D721Med (cell line): ENCODE measurements at regions not wholly inside any gene's neighbourhood (a gene's known extent, or its start where the extent isn't known, plus 50 kb on each side); places are given as distances from the start of the nearest gene placed in this dataset.

Source experiments
- DNase-seq: peaks from one replicate; pipeline ENCODE4 v3.0.0; 2011; ENCODE audit warnings: low spot score; ENCODE audit not compliant: insufficient read length
- FAIRE-seq: peaks from 2 replicates; lab custom pipeline; 2011; peaks lifted over from hg19 to GRCh38; lab: Jason Lieb, UNC
- TF ChIP-seq, protein P1 (sequence below): IDR thresholded peaks from 2 replicates; pipeline ENCODE4 v1.5.1; 2012; ENCODE audit warnings: mild to moderate bottlenecking, control low read depth; ENCODE audit not compliant: insufficient read depth; ENCODE audit errors: missing control alignments

DNA sequence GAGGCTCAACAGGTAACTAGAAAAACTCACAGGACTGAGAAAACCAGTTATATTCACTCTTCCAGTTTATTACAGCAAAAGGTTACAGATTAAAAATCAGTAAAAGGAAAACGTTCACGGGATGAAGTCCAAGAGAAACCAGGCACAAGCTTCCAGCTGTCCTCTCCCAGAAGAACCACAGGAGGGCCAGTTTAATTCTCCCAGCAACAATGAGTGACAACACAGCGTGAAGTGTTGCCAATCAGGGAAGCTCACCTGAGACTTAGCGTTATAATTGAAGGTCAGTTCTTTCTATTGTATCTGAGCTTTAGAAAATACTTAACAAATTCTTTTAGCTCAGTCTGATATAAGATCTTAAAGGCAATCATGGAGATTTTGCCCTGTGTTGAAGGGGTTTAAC is 65.2 kb upstream of the TNR start:
- no peak for DNase-seq

DNA sequence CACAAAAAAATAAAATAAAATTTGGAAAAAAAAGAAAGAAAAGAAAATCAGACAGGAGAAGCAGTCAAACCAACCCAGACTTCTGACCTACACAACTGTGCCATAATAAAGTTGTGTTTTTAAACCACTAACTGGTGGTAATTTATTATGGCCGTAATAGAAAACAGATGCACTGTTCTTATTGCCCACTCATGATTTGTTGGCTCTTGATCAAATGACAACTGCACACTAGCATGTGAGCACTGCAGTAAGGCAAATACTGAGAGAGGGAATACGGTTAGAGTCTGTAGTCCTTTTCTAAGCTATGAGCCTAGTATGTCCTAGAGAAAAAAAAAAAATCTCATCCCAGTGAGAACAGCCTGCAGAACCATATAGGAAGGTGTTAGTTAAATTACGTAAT is 61.2 kb upstream of the TNR start:
- FAIRE-seq = no peak
- no peak for DNase-seq
- TF ChIP-seq, protein P1, sequence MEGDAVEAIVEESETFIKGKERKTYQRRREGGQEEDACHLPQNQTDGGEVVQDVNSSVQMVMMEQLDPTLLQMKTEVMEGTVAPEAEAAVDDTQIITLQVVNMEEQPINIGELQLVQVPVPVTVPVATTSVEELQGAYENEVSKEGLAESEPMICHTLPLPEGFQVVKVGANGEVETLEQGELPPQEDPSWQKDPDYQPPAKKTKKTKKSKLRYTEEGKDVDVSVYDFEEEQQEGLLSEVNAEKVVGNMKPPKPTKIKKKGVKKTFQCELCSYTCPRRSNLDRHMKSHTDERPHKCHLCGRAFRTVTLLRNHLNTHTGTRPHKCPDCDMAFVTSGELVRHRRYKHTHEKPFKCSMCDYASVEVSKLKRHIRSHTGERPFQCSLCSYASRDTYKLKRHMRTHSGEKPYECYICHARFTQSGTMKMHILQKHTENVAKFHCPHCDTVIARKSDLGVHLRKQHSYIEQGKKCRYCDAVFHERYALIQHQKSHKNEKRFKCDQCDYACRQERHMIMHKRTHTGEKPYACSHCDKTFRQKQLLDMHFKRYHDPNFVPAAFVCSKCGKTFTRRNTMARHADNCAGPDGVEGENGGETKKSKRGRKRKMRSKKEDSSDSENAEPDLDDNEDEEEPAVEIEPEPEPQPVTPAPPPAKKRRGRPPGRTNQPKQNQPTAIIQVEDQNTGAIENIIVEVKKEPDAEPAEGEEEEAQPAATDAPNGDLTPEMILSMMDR = no peak

More for the DNA sequence above, 65.2 kb upstream of the TNR start:
- no peak for FAIRE-seq
- TF ChIP-seq, protein P1 = no peak

DNA sequence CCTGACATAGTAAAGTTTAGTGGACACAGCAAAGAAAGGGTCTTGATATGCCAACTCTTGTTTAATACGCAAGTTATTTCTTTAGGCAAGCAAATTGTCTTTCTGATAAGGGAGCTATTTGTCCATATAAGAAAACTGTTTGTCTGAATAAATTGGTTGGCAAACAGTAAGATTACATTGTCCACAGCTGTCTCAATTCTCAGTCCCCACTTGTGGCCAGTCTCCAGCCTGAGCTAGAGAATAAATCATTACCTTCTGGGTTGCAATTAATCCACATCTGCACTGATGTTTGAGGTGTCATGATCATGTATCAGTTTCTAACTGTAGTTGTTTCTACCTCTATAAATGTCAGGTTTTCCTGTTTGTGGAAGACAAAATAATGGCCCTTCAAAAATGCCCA is 60.0 kb upstream of the TNR start:
- no peak for DNase-seq
- TF ChIP-seq, protein P1 = no peak
- no peak for FAIRE-seq

DNA sequence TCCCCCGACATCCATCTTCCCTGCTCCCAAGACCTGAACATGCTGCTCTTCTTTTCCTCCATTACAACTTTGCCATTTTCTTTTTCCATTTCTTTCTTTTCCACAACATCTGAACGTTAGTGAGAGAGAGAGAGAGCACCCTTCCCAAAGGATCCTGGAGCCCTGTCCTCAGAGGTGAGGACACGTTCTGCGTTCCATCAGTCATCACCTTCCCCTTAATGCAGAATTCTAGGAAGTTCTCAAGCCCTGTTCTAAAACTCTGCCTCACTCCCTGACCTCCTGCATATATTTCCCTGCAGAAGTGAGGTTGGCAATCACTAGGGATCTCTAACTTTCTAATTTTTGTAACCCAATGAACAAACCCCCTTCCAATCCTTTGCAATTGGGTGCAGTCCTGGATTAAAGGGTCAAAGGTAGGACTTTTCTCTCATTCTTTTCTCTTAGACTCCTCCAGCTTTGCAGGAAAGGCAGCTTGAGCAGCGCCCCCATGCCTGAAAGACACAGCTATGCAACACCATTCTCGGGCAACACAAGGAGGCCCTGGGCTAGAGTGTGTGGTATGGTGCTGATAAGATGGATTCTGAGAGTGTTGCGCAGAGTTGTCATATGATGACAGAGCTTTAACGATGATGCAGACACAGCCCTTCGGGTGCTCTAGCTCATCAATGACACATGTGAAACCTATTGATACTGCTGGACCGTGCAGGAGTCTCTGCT is 59.2 kb upstream of the TNR start:
- TF ChIP-seq, protein P1 = no peak
- DNase-seq (no peak), FAIRE-seq (peak; percentile 21)

DNA sequence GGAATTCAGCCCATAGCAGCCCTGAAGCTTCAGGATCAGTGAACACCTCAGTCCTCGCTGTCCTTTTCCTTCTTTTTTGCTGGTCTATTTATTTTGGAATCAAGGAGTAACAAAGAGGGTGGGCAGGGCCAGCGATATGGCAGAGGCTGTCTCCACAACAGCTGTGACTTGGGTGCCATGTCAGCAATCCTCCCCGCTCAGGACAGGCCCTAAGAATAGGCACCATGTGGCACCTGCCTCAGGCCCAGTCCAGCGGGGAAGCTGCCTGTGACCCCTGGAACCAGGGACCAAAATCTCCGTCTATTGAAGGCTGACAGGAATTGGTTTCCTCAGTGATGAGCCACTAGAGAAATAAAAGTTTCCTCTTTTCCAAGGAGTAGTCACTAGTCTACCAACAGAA is 58.6 kb upstream of the TNR start:
- TF ChIP-seq, protein P1 = no peak
- FAIRE-seq (no peak), DNase-seq (no peak)

DNA sequence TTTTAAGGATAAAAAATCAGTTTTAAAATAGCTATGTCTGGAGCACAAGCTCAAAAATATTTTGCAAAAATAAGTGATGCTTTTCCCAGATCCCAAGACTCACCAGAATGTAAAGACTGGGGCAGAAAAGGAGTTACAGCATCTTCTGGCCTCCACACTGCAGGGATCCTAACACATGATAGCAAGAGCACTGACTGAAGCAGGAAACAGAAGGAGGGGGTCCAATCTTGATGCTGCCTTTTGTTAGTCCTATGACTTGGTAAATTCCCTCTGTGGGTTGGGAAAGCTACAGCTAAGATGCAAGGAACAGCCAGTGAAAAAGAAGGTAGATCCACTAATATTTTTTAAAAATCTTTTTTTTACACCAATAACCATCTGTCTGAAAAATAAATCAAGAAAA is 54.2 kb upstream of the TNR start:
- DNase-seq = no peak

DNA sequence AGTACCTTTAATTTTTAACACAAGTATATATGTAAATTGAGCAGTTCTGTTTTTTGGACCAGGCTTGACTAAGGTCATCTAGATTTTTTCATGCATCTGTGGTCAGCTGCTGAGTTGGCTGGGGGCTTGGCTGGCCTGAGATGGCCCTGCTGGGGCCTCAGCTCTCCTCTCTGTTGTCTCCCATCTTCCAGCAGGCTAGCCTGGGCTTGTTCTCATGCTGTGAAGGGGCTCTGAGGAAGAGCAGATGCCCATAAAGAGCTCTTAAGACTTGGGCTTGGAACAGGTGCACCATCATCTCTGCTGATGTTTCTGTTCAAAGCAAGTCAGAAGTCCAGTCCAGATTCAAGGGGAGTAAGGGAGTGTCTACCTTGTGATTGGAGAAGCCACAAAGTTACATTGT is 51.2 kb upstream of the TNR start:
- DNase-seq = no peak
- no peak for FAIRE-seq

More for the DNA sequence above, 54.2 kb upstream of the TNR start:
- no peak for FAIRE-seq
- TF ChIP-seq, protein P1 = no peak

More for the DNA sequence above, 51.2 kb upstream of the TNR start:
- TF ChIP-seq, protein P1 = no peak
